ENCODE measurements at regions not wholly inside any gene's neighbourhood (a gene's known extent, or its start where the extent isn't known, plus 50 kb on each side); places are given as distances from the start of the nearest gene placed in this dataset.

GRCh38 chr13:63700350-63700749 is 2284.7 kb upstream of the PCDH20 start:
- Histone ChIP-seq H3K36me3 (ENCODE audit: control insufficient read depth in 4 of 4, insufficient read depth in 3 of 4, low read depth in 1 of 4, low read length in 3 of 4) (no peaks in the 10 kb centered on the region), H3K4me3 (ENCODE audit: low read depth in 1 of 3, low read length in 3 of 3) (no peak overlapping the region), H3K27ac (ENCODE audit: low read depth in 1 of 2, low read length in 2 of 2) (no peak overlapping the region), H3K9me3 (ENCODE audit: control insufficient read depth in 4 of 4, low read length in 3 of 4) (peaks cover 0 to 4% (median 0%) of the 10 kb centered on the region in 4 donors), H3K9ac (ENCODE audit: low read depth in 1 of 2, low read length in 2 of 2) (no peak overlapping the region), H3K27me3 (ENCODE audit: control insufficient read depth in 4 of 4, insufficient read depth in 4 of 4, low read length in 3 of 4) (no peaks in the 10 kb centered on the region), H3K4me1 (ENCODE audit: control insufficient read depth in 4 of 4, insufficient read depth in 4 of 4, low read length in 3 of 4) (no peaks in the 10 kb centered on the region)
- DNase-seq (ENCODE audit: low spot score): no peak
- TF ChIP-seq CTCF (IDR thresholded peaks at IDR 0.05; ENCODE audit: low read depth, low read length, missing input control) (no peak), HNF4A (conservative IDR thresholded peaks at IDR 0.05) (no peak), HNF4G (IDR thresholded peaks at IDR 0.05) (no peak), ZBTB33 (IDR thresholded peaks at IDR 0.05) (no peak), EGR1 (IDR thresholded peaks at IDR 0.05; ENCODE audit: low read depth in 2 of 2) (no peak), FOXA1 (IDR thresholded peaks at IDR 0.05) (no peak), JUND (IDR thresholded peaks at IDR 0.05) (no peak), ATF3 (IDR thresholded peaks at IDR 0.05) (no peak), RAD21 (IDR thresholded peaks at IDR 0.05) (no peak), MAX (IDR thresholded peaks at IDR 0.05) (no peak), FOXA2 (IDR thresholded peaks at IDR 0.05) (no peak)
- 80% methylated on average over 3 of the region's 3 CpGs for WGBS

- no peak overlapping the region for H3K9ac ChIP-seq (ENCODE audit: low read depth in 1 of 2, low read length in 2 of 2)
- no peaks in the 10 kb centered on the region for H3K4me1 ChIP-seq (ENCODE audit: control insufficient read depth in 4 of 4, insufficient read depth in 4 of 4, low read length in 3 of 4)
- H3K4me3 ChIP-seq (ENCODE audit: low read depth in 1 of 3, low read length in 3 of 3): no peak overlapping the region
- no peaks in the 10 kb centered on the region for H3K36me3 ChIP-seq (ENCODE audit: control insufficient read depth in 4 of 4, insufficient read depth in 3 of 4, low read depth in 1 of 4, low read length in 3 of 4)
- no peak overlapping the region for H3K27ac ChIP-seq (ENCODE audit: low read depth in 1 of 2, low read length in 2 of 2)
- DNase-seq (ENCODE audit: low spot score): no peak
- no peaks in the 10 kb centered on the region for H3K27me3 ChIP-seq (ENCODE audit: control insufficient read depth in 4 of 4, insufficient read depth in 4 of 4, low read length in 3 of 4)
- peaks cover 0 to 4% (median 0%) of the 10 kb centered on the region in 4 donors for H3K9me3 ChIP-seq (ENCODE audit: control insufficient read depth in 4 of 4, low read length in 3 of 4)
- 90% methylated on average over 5 of the region's 5 CpGs for whole genome bisulfite sequencing
- no peak for TF ChIP-seq ZBTB33 (IDR thresholded peaks at IDR 0.05)
- TF ChIP-seq RAD21 (IDR thresholded peaks at IDR 0.05): no peak
- TF ChIP-seq GABPA (IDR thresholded peaks at IDR 0.05 in 1 of 2, conservative IDR thresholded peaks at IDR 0.05 in 1 of 2): no peak
- no peak for TF ChIP-seq YY1 (IDR thresholded peaks at IDR 0.05)
- TF ChIP-seq FOXA2 (IDR thresholded peaks at IDR 0.05): no peak
- TF ChIP-seq TAF1 (conservative IDR thresholded peaks at IDR 0.05): no peak
- TF ChIP-seq MAX (IDR thresholded peaks at IDR 0.05): no peak
- no peak for TF ChIP-seq SP1 (IDR thresholded peaks at IDR 0.05)
- TF ChIP-seq FOXA1 (IDR thresholded peaks at IDR 0.05): no peak
- no peak for TF ChIP-seq HNF4G (IDR thresholded peaks at IDR 0.05)
- no peak for TF ChIP-seq EGR1 (IDR thresholded peaks at IDR 0.05; ENCODE audit: low read depth in 2 of 2)
- no peak for TF ChIP-seq HNF4A (conservative IDR thresholded peaks at IDR 0.05)
Observed at GRCh38 chr13:63699948-63700347, 2284.3 kb upstream of the PCDH20 start.

Data from liver (tissue), 8 donors.